OCI-LY3 (cell line): ENCODE measurements at regions not wholly inside any gene's neighbourhood (a gene's known extent, or its start where the extent isn't known, plus 50 kb on each side); places are given as distances from the start of the nearest gene placed in this dataset.
"Not testable (repeated sequence)": the region's sequence is repeated elsewhere in the genome, so short reads cannot be mapped to it uniquely, and the experiment has no call there.

Source experiments
- H2AFZ ChIP-seq: fragments of 200-600, 300-600 bp; shearing (Covaris generic); 2 replicates; pipeline ENCODE4 v1.6.0; 2014; ENCODE audit warnings: antibody characterized with exemption, low read depth, low read length
- H3K27ac ChIP-seq: fragments of 200-600, 300-600 bp; sonication (generic); 2 replicates; pipeline ENCODE4 v1.5.1; 2014; ENCODE audit warnings: mild to moderate bottlenecking, low read length, moderate library complexity, mixed read lengths
- H3K27me3 ChIP-seq: fragments of 200-600, 300-600 bp; sonication (generic); 2 replicates; pipeline ENCODE4 v1.6.1; 2014; ENCODE audit warnings: low read depth, low read length, mixed read lengths
- H3K36me3 ChIP-seq: fragments of 200-600, 300-600 bp; sonication (generic); replicated peaks from 2 replicates; pipeline ENCODE3; 2014; ENCODE audit warnings: low read depth, low read length, mixed read lengths
- H3K4me1 ChIP-seq: fragments of 300-600, 200-600 bp; sonication (generic); 2 replicates; pipeline ENCODE4 v1.6.1; 2014; ENCODE audit warnings: low read length, mixed read lengths
- H3K4me2 ChIP-seq: fragments of 200-600, 300-600 bp; sonication (generic); 2 replicates; pipeline ENCODE4 v1.6.1; 2014; ENCODE audit warnings: low read length, mixed read lengths
- H3K4me3 ChIP-seq: fragments of 300-600, 200-600 bp; sonication (generic); 2 replicates; pipeline ENCODE4 v1.5.1; 2014; ENCODE audit warnings: antibody characterized with exemption, mild to moderate bottlenecking, low read length, moderate library complexity
- H3K79me2 ChIP-seq: fragments of 300-600, 200-600 bp; shearing (Covaris generic); 2 replicates; pipeline ENCODE4 v1.6.1; 2014; ENCODE audit warnings: mild to moderate bottlenecking, low read length, mixed read lengths
- H3K9ac ChIP-seq: fragments of 300-600, 200-600 bp; shearing (Covaris generic); 2 replicates; pipeline ENCODE4 v1.6.0; 2014; ENCODE audit warnings: mild to moderate bottlenecking, low read length, moderate library complexity
- H3K9me3 ChIP-seq: fragments of 200-600, 300-600 bp; shearing (Covaris generic); 2 replicates; pipeline ENCODE4 v1.6.1; 2014; ENCODE audit warnings: low read length, mixed read lengths; ENCODE audit not compliant: insufficient read depth
- H4K20me1 ChIP-seq: fragments of 200-600, 300-600 bp; sonication (generic); 2 replicates; pipeline ENCODE4 v1.6.1; 2016; ENCODE audit warnings: low read length, mixed read lengths; ENCODE audit not compliant: insufficient read depth
- EZH2phosphoT487 ChIP-seq: fragments of 200-600 bp; shearing (Covaris generic); IDR thresholded peaks from 2 replicates; pipeline ENCODE4 v1.6.1; 2018; ENCODE audit warnings: antibody characterized with exemption, mixed run types, low read depth
- TF ChIP-seq, protein P1 (sequence below): fragments of 200-600, 300-600 bp; sonication (generic); IDR thresholded peaks from 2 replicates; pipeline ENCODE4 v1.5.1; 2014; ENCODE audit warnings: antibody characterized with exemption, low read length, low read depth

DNA sequence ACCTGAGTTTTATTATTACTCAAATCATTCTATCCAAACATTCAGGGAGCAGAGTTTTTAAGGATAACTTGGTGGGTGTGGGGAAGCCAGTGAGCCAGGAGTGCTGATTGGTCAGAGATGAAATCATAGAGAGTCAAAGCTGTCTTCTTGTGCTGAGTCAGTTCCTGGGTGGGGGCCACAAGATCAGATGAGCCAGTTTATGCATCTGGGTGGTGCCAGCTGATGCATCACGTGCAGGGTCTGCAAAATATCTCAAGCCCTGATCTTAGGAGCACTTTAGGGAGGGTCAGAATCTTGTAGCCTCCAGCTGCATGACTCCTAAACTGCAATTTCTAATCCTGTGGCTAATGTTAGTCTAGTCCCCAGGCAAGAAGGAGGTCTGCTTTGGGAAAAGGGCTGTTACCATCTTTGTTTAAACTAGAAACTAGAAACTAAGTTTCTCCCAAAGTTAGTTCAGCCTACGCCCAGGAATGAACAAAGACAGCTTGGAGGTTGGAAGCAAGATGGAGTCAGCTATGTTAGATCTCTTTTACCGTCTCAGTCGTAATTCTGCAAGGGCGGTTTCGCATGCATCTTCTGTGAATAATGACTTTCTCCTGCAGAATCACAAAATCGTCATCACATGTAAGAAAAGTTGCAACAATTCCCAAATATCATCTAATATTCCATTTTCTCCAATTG lies 97.5 kb downstream of the ZNF664 start:
- H3K79me2 ChIP-seq, H3K27me3 ChIP-seq, H2AFZ ChIP-seq, H3K4me2 ChIP-seq, H4K20me1 ChIP-seq, H3K9ac ChIP-seq, H3K36me3 ChIP-seq, H3K9me3 ChIP-seq, H3K4me3 ChIP-seq, H3K27ac ChIP-seq, H3K4me1 ChIP-seq: not testable (repeated sequence)

DNA sequence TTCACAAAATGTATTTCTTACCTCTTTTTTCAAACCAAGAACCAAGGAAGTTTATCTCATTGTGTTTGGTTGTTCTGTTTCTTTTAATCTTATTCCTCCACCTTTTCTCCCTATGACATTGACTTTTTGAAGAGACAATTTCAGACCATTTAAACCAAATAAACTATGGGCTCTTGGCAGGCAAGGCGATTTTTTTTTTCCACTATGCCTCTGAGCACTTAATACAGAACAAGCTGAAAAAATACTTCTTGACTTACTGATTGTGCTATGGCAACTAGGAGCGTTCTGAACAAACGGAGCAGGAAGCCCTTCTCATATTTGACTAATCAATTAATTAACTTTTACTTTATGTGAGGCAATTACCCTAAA lies 98.0 kb downstream of the ZNF664 start:
- Histone ChIP-seq H3K4me3 (no peak overlapping the region), H3K9ac (no peak overlapping the region), H3K4me1 (no peaks in the 10 kb centered on the region), H3K79me2 (no peaks in the 10 kb centered on the region), H3K36me3 (no peaks in the 10 kb centered on the region), H3K27ac (no peak overlapping the region), H4K20me1 (no peaks in the 10 kb centered on the region), H2AFZ (no peak overlapping the region), H3K9me3 (no peaks in the 10 kb centered on the region), H3K27me3 (0 out of 2 replicates have a peak, but pooled peaks cover 2% of the 10 kb centered on the region), H3K4me2 (no peak overlapping the region)
- TF ChIP-seq EZH2phosphoT487: no peak
- TF ChIP-seq, protein P1, sequence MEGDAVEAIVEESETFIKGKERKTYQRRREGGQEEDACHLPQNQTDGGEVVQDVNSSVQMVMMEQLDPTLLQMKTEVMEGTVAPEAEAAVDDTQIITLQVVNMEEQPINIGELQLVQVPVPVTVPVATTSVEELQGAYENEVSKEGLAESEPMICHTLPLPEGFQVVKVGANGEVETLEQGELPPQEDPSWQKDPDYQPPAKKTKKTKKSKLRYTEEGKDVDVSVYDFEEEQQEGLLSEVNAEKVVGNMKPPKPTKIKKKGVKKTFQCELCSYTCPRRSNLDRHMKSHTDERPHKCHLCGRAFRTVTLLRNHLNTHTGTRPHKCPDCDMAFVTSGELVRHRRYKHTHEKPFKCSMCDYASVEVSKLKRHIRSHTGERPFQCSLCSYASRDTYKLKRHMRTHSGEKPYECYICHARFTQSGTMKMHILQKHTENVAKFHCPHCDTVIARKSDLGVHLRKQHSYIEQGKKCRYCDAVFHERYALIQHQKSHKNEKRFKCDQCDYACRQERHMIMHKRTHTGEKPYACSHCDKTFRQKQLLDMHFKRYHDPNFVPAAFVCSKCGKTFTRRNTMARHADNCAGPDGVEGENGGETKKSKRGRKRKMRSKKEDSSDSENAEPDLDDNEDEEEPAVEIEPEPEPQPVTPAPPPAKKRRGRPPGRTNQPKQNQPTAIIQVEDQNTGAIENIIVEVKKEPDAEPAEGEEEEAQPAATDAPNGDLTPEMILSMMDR: no peak

DNA sequence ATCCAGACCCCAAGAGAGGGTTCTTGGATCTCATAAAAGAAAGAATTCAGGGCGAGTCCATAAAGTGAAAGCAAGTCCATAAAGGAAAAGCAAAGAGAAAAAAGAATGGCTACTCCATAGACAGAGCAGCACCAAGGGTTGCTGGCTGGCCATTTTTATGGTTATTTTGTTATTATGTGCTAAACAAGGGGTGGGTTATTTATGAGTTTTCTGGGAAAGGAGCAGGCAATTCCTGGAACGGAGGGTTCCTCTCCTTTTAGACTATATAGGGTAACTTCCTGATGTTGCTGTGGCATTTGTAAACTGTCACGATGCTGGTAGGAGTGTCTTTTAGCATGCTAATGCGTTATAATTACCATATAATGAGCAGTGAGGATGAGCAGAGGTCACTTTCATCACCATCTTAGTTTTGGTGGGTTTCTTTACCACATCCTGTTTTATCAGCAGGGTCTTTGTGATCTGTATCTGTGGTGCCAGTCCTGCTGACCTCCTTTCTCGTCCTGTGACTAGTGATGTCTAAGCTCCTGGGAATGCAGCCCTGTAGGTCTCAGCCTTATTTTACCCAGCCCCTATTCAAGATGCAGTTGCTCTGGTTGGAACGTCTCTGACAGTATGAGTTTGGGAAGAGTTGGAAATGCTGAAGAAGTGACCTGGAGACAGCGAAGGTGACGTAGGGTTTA lies 100.5 kb downstream of the ZNF664 start:
- Histone ChIP-seq H2AFZ (no peak overlapping the region), H3K79me2 (no peaks in the 10 kb centered on the region), H3K27me3 (peaks cover 3% of the 10 kb centered on the region; the same call in 1 of the 2 replicates), H4K20me1 (no peaks in the 10 kb centered on the region), H3K4me2 (no peak overlapping the region), H3K4me1 (no peaks in the 10 kb centered on the region), H3K27ac (no peak overlapping the region), H3K9ac (no peak overlapping the region), H3K36me3 (no peaks in the 10 kb centered on the region), H3K4me3 (no peak overlapping the region), H3K9me3 (no peaks in the 10 kb centered on the region)
- TF ChIP-seq, protein P1: no peak
- TF ChIP-seq EZH2phosphoT487: no peak

DNA sequence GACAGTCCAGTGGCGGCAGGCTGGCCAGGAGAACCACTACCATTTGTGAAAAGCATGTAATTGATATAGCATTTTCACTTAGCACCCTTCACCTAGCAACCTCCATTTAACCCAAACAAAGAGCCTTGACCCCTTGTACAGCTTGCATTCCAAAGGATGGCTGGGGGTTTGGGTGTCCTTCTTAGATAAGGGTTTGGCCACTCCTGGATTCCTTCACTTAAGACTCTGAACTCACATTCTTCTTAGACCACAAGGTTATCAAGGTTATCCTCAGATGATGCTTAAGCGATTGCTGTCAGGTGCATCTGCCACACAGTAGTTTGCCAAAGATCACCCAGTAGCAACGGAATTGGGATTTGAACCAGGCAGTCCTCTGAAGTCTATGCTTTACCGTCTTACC lies 102.8 kb downstream of the ZNF664 start:
- Histone ChIP-seq H3K9me3 (no peaks in the 10 kb centered on the region), H3K36me3 (no peaks in the 10 kb centered on the region), H4K20me1 (no peaks in the 10 kb centered on the region), H3K4me2 (no peak overlapping the region), H3K79me2 (no peaks in the 10 kb centered on the region), H3K4me1 (no peaks in the 10 kb centered on the region), H3K27ac (no peak overlapping the region), H3K9ac (no peak overlapping the region), H2AFZ (no peak overlapping the region), H3K27me3 (peaks cover 7% of the 10 kb centered on the region; the same call in 1 of the 2 replicates), H3K4me3 (no peak overlapping the region)
- TF ChIP-seq, protein P1: no peak
- TF ChIP-seq EZH2phosphoT487: no peak
